SU-DHL-6 (cell line): ENCODE measurements at regions not wholly inside any gene's neighbourhood (a gene's known extent, or its start where the extent isn't known, plus 50 kb on each side); places are given as distances from the start of the nearest gene placed in this dataset.

Experiments used
- H2AFZ ChIP-seq: fragments of 200-600 bp; sonication (generic); 2 replicates; pipeline ENCODE4 v1.6.1; 2014; ENCODE audit warnings: low read depth, mild to moderate bottlenecking, moderate library complexity, mixed read lengths, antibody characterized with exemption, low read length; ENCODE audit not compliant: severe bottlenecking
- H3F3A ChIP-seq: fragments of 200-600 bp; shearing (Covaris generic); 2 replicates; pipeline ENCODE4 v1.6.0; 2016; ENCODE audit warnings: antibody characterized with exemption, mild to moderate bottlenecking; ENCODE audit not compliant: insufficient read depth
- H3K27ac ChIP-seq: fragments of 200-600 bp; sonication (generic); 2 replicates; pipeline ENCODE4 v1.5.1; 2016; ENCODE audit warnings: low read depth, mild to moderate bottlenecking, low read length, moderate library complexity, mixed read lengths
- H3K27me3 ChIP-seq: fragments of 200-600 bp; sonication (generic), shearing (Covaris generic); 2 replicates; pipeline ENCODE4 v1.6.0; 2014; ENCODE audit warnings: mild to moderate bottlenecking, low read length
- H3K36me3 ChIP-seq: fragments of 200-600 bp; sonication (generic); 2 replicates; pipeline ENCODE4 v1.6.1; 2014; ENCODE audit warnings: mild to moderate bottlenecking, low read length, mixed read lengths
- H3K4me2 ChIP-seq: fragments of 300-600, 200-600 bp; shearing (Covaris generic), sonication (generic); 2 replicates; pipeline ENCODE4 v1.6.0; 2014; ENCODE audit warnings: low read length, low read depth, mild to moderate bottlenecking; ENCODE audit not compliant: poor library complexity, severe bottlenecking
- H3K4me3 ChIP-seq: fragments of 200-600 bp; sonication (generic); 2 replicates; pipeline ENCODE4 v1.5.1; 2014; ENCODE audit warnings: antibody characterized with exemption, low read length, mild to moderate bottlenecking, mixed read lengths; ENCODE audit not compliant: insufficient read depth, poor library complexity, severe bottlenecking
- H3K79me2 ChIP-seq: fragments of 200-600 bp; sonication (generic); 2 replicates; pipeline ENCODE4 v1.6.1; 2014; ENCODE audit warnings: mild to moderate bottlenecking, low read length, moderate library complexity; ENCODE audit not compliant: insufficient read depth
- H3K9ac ChIP-seq: fragments of 200-600 bp; sonication (generic); 2 replicates; pipeline ENCODE4 v1.7.0; 2014; ENCODE audit warnings: mild to moderate bottlenecking, low read length
- H3K9me2 ChIP-seq: fragments of 200-600 bp; sonication (generic); replicated peaks from 2 replicates; pipeline ENCODE4 v1.6.1; 2014; ENCODE audit warnings: low read length; ENCODE audit not compliant: insufficient read depth
- H3K9me3 ChIP-seq: fragments of 200-600 bp; sonication (generic); 2 replicates; pipeline ENCODE4 v1.6.1; 2014; ENCODE audit warnings: low read length, mixed read lengths; ENCODE audit not compliant: insufficient read depth
- H4K20me1 ChIP-seq: fragments of 200-600 bp; sonication (generic); 2 replicates; pipeline ENCODE4 v1.6.1; 2014; ENCODE audit warnings: low read depth, mild to moderate bottlenecking, antibody characterized with exemption, low read length, moderate library complexity, mixed read lengths
- CTCF ChIP-seq: fragments of 200-600 bp; sonication (generic); IDR thresholded peaks from one replicate; pipeline ENCODE4 v1.5.1; 2017; ENCODE audit warnings: antibody characterized with exemption, mild to moderate bottlenecking, low read length, moderate library complexity; ENCODE audit not compliant: insufficient read depth, poor library complexity, severe bottlenecking
- EZH2phosphoT487 ChIP-seq: fragments of 200-600 bp; sonication (generic), shearing (Covaris generic); conservative IDR thresholded peaks from 2 replicates; pipeline ENCODE4 v1.6.1; 2018; ENCODE audit warnings: mild to moderate bottlenecking, antibody characterized with exemption, low read length, moderate library complexity, mixed read lengths

- H3K9me2 ChIP-seq, result no peaks in the 10 kb centered on the region
- no peak overlapping the region for H3K27ac ChIP-seq
- H2AFZ ChIP-seq, result no peak overlapping the region
- no peaks in the 10 kb centered on the region for H3K9me3 ChIP-seq
- no peaks in the 10 kb centered on the region for H3K27me3 ChIP-seq
- TF ChIP-seq EZH2phosphoT487 (no peak), CTCF (no peak)
- no peaks in the 10 kb centered on the region for H3K79me2 ChIP-seq
- H3K4me3 ChIP-seq, result no peak overlapping the region
- no peak overlapping the region for H3K9ac ChIP-seq
- H3K4me2 ChIP-seq, result no peak overlapping the region
- H4K20me1 ChIP-seq, result no peaks in the 10 kb centered on the region
- H3F3A ChIP-seq, result no peaks in the 10 kb centered on the region
- no peaks in the 10 kb centered on the region for H3K36me3 ChIP-seq
Measured at GRCh38 chr1:234856845-234857245, 246.9 kb upstream of the IRF2BP2 start.

GRCh38 chr1:234855851-234856250, 245.9 kb upstream of the IRF2BP2 start:
- Histone ChIP-seq H3K9me2 (no peaks in the 10 kb centered on the region), H3K79me2 (no peaks in the 10 kb centered on the region), H3K4me2 (no peak overlapping the region), H3K27ac (no peak overlapping the region), H3F3A (no peaks in the 10 kb centered on the region), H2AFZ (no peak overlapping the region), H3K27me3 (no peaks in the 10 kb centered on the region), H3K9me3 (no peaks in the 10 kb centered on the region), H4K20me1 (no peaks in the 10 kb centered on the region), H3K9ac (no peak overlapping the region), H3K4me3 (no peak overlapping the region), H3K36me3 (no peaks in the 10 kb centered on the region)
- TF ChIP-seq CTCF, result no peak
- TF ChIP-seq EZH2phosphoT487, result no peak

GRCh38 chr1:234854645-234855039, 244.7 kb upstream of the IRF2BP2 start:
- no peaks in the 10 kb centered on the region for H3K36me3 ChIP-seq
- H3F3A ChIP-seq, result no peaks in the 10 kb centered on the region
- no peaks in the 10 kb centered on the region for H3K79me2 ChIP-seq
- no peaks in the 10 kb centered on the region for H3K9me2 ChIP-seq
- H3K27ac ChIP-seq, result no peak overlapping the region
- TF ChIP-seq CTCF (no peak), EZH2phosphoT487 (no peak)
- H3K9ac ChIP-seq, result no peak overlapping the region
- H3K9me3 ChIP-seq, result no peaks in the 10 kb centered on the region
- H3K4me3 ChIP-seq, result no peak overlapping the region
- H4K20me1 ChIP-seq, result no peaks in the 10 kb centered on the region
- no peak overlapping the region for H3K4me2 ChIP-seq
- H2AFZ ChIP-seq, result no peak overlapping the region
- no peaks in the 10 kb centered on the region for H3K27me3 ChIP-seq
